Caco-2 (cell line): ENCODE measurements at regions not wholly inside any gene's neighbourhood (a gene's known extent, or its start where the extent isn't known, plus 50 kb on each side); places are given as distances from the start of the nearest gene placed in this dataset.

ENCODE experiments used
- BruUV-seq: library from RNA; stranded (reverse); fragments of 400-500 nt; replicated peaks from 2 replicates; lab custom pipeline; 2021; lab: Mats Ljungman, UMichigan
- CTCF ChIA-PET: fragments of 300-600 bp; sonication (Branson Sonifier 250); formaldehyde crosslinking; loops from one replicate; lab custom pipeline; 2022; ENCODE audit warnings: antibody characterized with exemption; lab: Charles Lee
- POLR2A ChIA-PET: fragments of 300-600 bp; sonication (Branson Sonifier 250); formaldehyde crosslinking; loops from one replicate; lab custom pipeline; 2022; ENCODE audit warnings: antibody characterized with exemption; lab: Charles Lee
- DNase-seq, 2 experiments: peaks; one replicate each; pipeline versions ENCODE4 v3.0.0 to v3.0.0-alpha.2; 2020 to 2022
- H3K27me3 ChIP-seq: replicated peaks from 2 replicates; pipeline ENCODE4 v1.6.0; 2011; ENCODE audit warnings: low read length; ENCODE audit not compliant: control insufficient read depth, insufficient read depth
- H3K36me3 ChIP-seq: 2 replicates; pipeline ENCODE4 v1.5.1; 2011; ENCODE audit warnings: low read length; ENCODE audit not compliant: control insufficient read depth, insufficient read depth
- H3K4me1 ChIP-seq: fragments of 250-450 bp; sonication (Bioruptor Pico); 2 replicates; pipeline ENCODE4 v1.5.1; 2020; ENCODE audit warnings: mild to moderate bottlenecking
- H3K4me3 ChIP-seq: 2 replicates; pipeline ENCODE4 v1.5.1; 2011; ENCODE audit warnings: low read depth, mild to moderate bottlenecking, control low read depth, low read length
- H3K9me3 ChIP-seq: fragments of 250-450 bp; sonication (Bioruptor Pico); 2 replicates; pipeline ENCODE4 v1.5.1; 2020; ENCODE audit warnings: mild to moderate bottlenecking, moderate library complexity
- H3K27ac Mint-ChIP-seq: one replicate; pipeline ENCODE4 v1.8.0; 2022; ENCODE audit warnings: mixed read lengths; ENCODE audit not compliant: unreplicated experiment
- H3K27me3 Mint-ChIP-seq: one replicate; pipeline ENCODE4 v1.8.0; 2022; ENCODE audit warnings: mixed read lengths; ENCODE audit not compliant: insufficient read depth, unreplicated experiment
- H3K36me3 Mint-ChIP-seq: one replicate; pipeline ENCODE4 v1.8.0; 2022; ENCODE audit warnings: mild to moderate bottlenecking, mixed read lengths; ENCODE audit not compliant: insufficient read depth, unreplicated experiment
- H3K4me1 Mint-ChIP-seq: one replicate; pipeline ENCODE4 v1.8.0; 2022; ENCODE audit warnings: low read depth, mixed read lengths; ENCODE audit not compliant: unreplicated experiment
- H3K4me3 Mint-ChIP-seq: one replicate; pipeline ENCODE4 v1.8.0; 2022; ENCODE audit warnings: mild to moderate bottlenecking, moderate library complexity, mixed read lengths; ENCODE audit not compliant: unreplicated experiment
- H3K9me3 Mint-ChIP-seq: one replicate; pipeline ENCODE4 v1.8.0; 2022; ENCODE audit warnings: mixed read lengths; ENCODE audit not compliant: unreplicated experiment
- CTCF ChIP-seq, 2 experiments: fragments of 200-600 bp in 1 of 2; IDR thresholded peaks; 1 replicate in 1 of 2; 2 replicates in 1 of 2; pipeline versions ENCODE4 v1.5.1 to v1.8.0; 2011 to 2022; ENCODE audit warnings: antibody characterized with exemption in 1 of 2, control low read depth in 1 of 2, inconsistent platforms in 1 of 2, low read depth in 1 of 2, low read length in 1 of 2, mild to moderate bottlenecking in 1 of 2, moderate library complexity in 1 of 2; ENCODE audit not compliant: insufficient read depth in 1 of 2, severe bottlenecking in 1 of 2, unreplicated experiment in 1 of 2
- intact Hi-C: fragments of 100-400 bp; cut with micrococcal nuclease; formaldehyde crosslinking; loops from one replicate; pipeline ENCODE4 v1.10.0; 2022; ENCODE audit not compliant: unreplicated experiment

DNA sequence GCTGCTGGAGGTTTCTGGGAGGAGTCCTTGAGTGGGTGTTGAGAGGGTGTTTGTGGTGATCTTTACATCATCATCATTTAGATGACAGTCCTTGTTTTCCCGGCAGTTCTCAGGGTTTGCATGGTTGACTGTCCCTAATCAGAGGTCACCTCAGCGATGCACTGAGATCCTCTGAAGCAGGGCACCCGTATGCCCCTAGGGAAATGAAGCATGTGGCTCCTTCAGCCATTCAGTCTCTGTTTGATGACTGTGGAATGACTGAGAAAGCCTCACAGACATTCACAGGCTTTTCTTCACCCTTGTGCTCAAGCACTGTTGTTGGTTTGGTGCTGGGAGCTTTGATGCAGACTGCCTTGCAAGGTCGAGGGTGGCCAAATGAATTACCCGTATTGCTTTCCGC lies 474.7 kb downstream of the SPRY1 start:
- ChIA-PET CTCF (no interaction called here), POLR2A (no interaction called here)
- TF ChIP-seq CTCF (IDR thresholded peaks at IDR 0.05; ENCODE audit: insufficient read depth in 1 of 2, low read depth in 1 of 2, low read length in 1 of 2, severe bottlenecking in 1 of 2, unreplicated experiment in 1 of 2) = no peak
- H3K27me3 Mint-ChIP-seq = no peaks in the 10 kb centered on the region
- no peaks in the 10 kb centered on the region for H3K36me3 ChIP-seq
- no peaks in the 10 kb centered on the region for H3K36me3 Mint-ChIP-seq
- no peak overlapping the region for H3K4me3 Mint-ChIP-seq
- H3K9me3 ChIP-seq = no peaks in the 10 kb centered on the region
- H3K4me1 Mint-ChIP-seq = no peaks in the 10 kb centered on the region
- no TSS peak for BruUV-seq
- H3K4me3 ChIP-seq = no peak overlapping the region
- intact Hi-C loops = no loop called here
- H3K4me1 ChIP-seq = no peaks in the 10 kb centered on the region; the same call in 1 of the 2 replicates
- no peaks in the 10 kb centered on the region for H3K27me3 ChIP-seq
- no peaks in the 10 kb centered on the region for H3K9me3 Mint-ChIP-seq
- no peak for DNase-seq
- H3K27ac Mint-ChIP-seq = no peak overlapping the region

- H3K27me3 Mint-ChIP-seq = no peaks in the 10 kb centered on the region
- no peak for TF ChIP-seq CTCF (IDR thresholded peaks at IDR 0.05; ENCODE audit: insufficient read depth in 1 of 2, low read depth in 1 of 2, low read length in 1 of 2, severe bottlenecking in 1 of 2, unreplicated experiment in 1 of 2)
- H3K9me3 ChIP-seq = no peaks in the 10 kb centered on the region
- H3K4me3 Mint-ChIP-seq = no peak overlapping the region
- H3K9me3 Mint-ChIP-seq = no peaks in the 10 kb centered on the region
- no peaks in the 10 kb centered on the region for H3K4me1 Mint-ChIP-seq
- intact Hi-C loops = no loop called here
- no TSS peak for BruUV-seq
- no peaks in the 10 kb centered on the region for H3K36me3 Mint-ChIP-seq
- ChIA-PET CTCF (no interaction called here), POLR2A (no interaction called here)
- DNase-seq = no peak
- no peak overlapping the region for H3K27ac Mint-ChIP-seq
- H3K36me3 ChIP-seq = no peaks in the 10 kb centered on the region
- no peaks in the 10 kb centered on the region for H3K27me3 ChIP-seq
- H3K4me1 ChIP-seq = no peaks in the 10 kb centered on the region; the same call in 1 of the 2 replicates
- H3K4me3 ChIP-seq = no peak overlapping the region
Observed at GRCh38 chr4:123874063-123874462, 477.5 kb downstream of the SPRY1 start.

DNA sequence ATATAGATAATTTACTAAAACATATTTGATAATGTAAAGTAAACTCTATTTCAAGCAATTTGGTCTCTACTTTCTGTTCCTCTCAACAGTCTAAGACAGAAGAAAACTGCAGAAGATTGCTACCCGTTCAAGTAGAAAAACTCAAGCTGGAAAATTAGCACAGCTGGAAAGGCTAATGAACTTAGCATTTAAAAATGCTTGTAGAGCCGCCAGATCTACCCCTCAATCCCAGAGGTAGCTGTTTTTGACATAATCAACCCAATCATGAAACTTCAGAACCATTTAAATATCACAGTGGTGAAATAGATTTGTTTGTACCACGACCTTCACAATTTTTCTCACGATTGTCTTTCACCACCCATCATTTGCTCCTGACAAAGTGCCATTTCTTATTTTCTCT lies 479.5 kb downstream of the SPRY1 start:
- CTCF ChIA-PET = no interaction called here
- Histone ChIP-seq H3K9me3 (no peaks in the 10 kb centered on the region), H3K27me3 (no peaks in the 10 kb centered on the region), H3K36me3 (no peaks in the 10 kb centered on the region), H3K4me3 (no peak overlapping the region), H3K4me1 (no peaks in the 10 kb centered on the region; the same call in 1 of the 2 replicates)
- POLR2A ChIA-PET = no interaction called here
- intact Hi-C loops = no loop called here
- DNase-seq = no peak
- Mint-ChIP-seq H3K27ac (no peak overlapping the region), H3K36me3 (no peaks in the 10 kb centered on the region), H3K9me3 (no peaks in the 10 kb centered on the region), H3K4me1 (no peaks in the 10 kb centered on the region), H3K27me3 (no peaks in the 10 kb centered on the region), H3K4me3 (no peak overlapping the region)
- TF ChIP-seq CTCF (IDR thresholded peaks at IDR 0.05; ENCODE audit: insufficient read depth in 1 of 2, low read depth in 1 of 2, low read length in 1 of 2, severe bottlenecking in 1 of 2, unreplicated experiment in 1 of 2) = no peak
- BruUV-seq = no TSS peak
